Kidney (tissue), 13 donors: ENCODE measurements at regions not wholly inside any gene's neighbourhood (a gene's known extent, or its start where the extent isn't known, plus 50 kb on each side); places are given as distances from the start of the nearest gene placed in this dataset.

Experiments used
- DNase-seq, 5 donors: peaks; one replicate each; pipeline ENCODE4 v3.0.0-alpha.2; 2013 to 2020
- FAIRE-seq: peaks from 2 replicates; lab custom pipeline; 2012; peaks lifted over from hg19 to GRCh38; lab: Jason Lieb, UNC
- H3K27ac ChIP-seq, 2 donors: one replicate each; pipeline ENCODE4 v1.7.0; 2013; ENCODE audit warnings: low read depth in 2 of 2, low read length in 2 of 2, inconsistent platforms in 1 of 2
- H3K27me3 ChIP-seq: one replicate; pipeline ENCODE4 v1.7.1; 2013; ENCODE audit warnings: low read length, inconsistent platforms; ENCODE audit not compliant: control insufficient read depth, insufficient read depth
- H3K36me3 ChIP-seq, 3 donors: one replicate each; pipeline versions ENCODE4 v1.7.0 to v1.7.1; 2013; ENCODE audit warnings: low read length in 3 of 3, control low read depth in 1 of 3, inconsistent platforms in 1 of 3; ENCODE audit not compliant: insufficient read depth in 3 of 3, control insufficient read depth in 2 of 3
- H3K4me1 ChIP-seq, 3 donors: one replicate each; pipeline versions ENCODE4 v1.7.0 to v1.7.1; 2013; ENCODE audit warnings: low read length in 3 of 3, inconsistent platforms in 1 of 3, low read depth in 1 of 3; ENCODE audit not compliant: control insufficient read depth in 2 of 3, insufficient read depth in 2 of 3
- H3K4me3 ChIP-seq, 3 donors: one replicate each; pipeline versions ENCODE4 v1.7.0 to v1.8.1; 2013; ENCODE audit warnings: low read length in 3 of 3, control low read depth in 1 of 3, inconsistent platforms in 1 of 3
- H3K9ac ChIP-seq, 3 donors: one replicate each; pipeline versions ENCODE4 v1.7.0 to v1.7.1; 2013; ENCODE audit warnings: low read length in 3 of 3, control low read depth in 1 of 3, inconsistent platforms in 1 of 3
- H3K9me3 ChIP-seq, 3 donors: one replicate each; pipeline versions ENCODE4 v1.7.0 to v1.7.1; 2013; ENCODE audit warnings: low read length in 3 of 3, control low read depth in 1 of 3, inconsistent platforms in 1 of 3; ENCODE audit not compliant: control insufficient read depth in 2 of 3, insufficient read depth in 1 of 3
- CTCF ChIP-seq: IDR thresholded peaks from 3 replicates; pipeline ENCODE4 v1.5.1; 2012; ENCODE audit warnings: mild to moderate bottlenecking, moderate library complexity, borderline replicate concordance; ENCODE audit not compliant: insufficient read depth; ENCODE audit errors: extremely low read depth
- intact Hi-C: fragments of 100-400 bp; cut with DNase I; formaldehyde crosslinking; loops from one replicate; pipeline ENCODE4 v1.11.1; 2022
- donor health status: control.
- donor health status: control.
- donor health status: control.
- donor health status: control.
- donor health status: control.
- donor health status: DM: yes; HTN: yes; CAD: no.
- donor health status: Normal renal cell carcinoma (clear cell type).

- TF ChIP-seq CTCF: no peak
- intact Hi-C loops: no loop called here
- Histone ChIP-seq H3K27me3 (no peaks in the 10 kb centered on the region), H3K4me1 (no peaks in the 10 kb centered on the region), H3K9ac (no peak overlapping the region), H3K4me3 (no peak overlapping the region), H3K27ac (no peak overlapping the region), H3K36me3 (no peaks in the 10 kb centered on the region), H3K9me3 (no peaks in the 10 kb centered on the region)
- DNase-seq (no peak), FAIRE-seq (no peak)
Measured at GRCh38 chr19:31177246-31177645, 172.0 kb downstream of the TSHZ3 start.

DNA sequence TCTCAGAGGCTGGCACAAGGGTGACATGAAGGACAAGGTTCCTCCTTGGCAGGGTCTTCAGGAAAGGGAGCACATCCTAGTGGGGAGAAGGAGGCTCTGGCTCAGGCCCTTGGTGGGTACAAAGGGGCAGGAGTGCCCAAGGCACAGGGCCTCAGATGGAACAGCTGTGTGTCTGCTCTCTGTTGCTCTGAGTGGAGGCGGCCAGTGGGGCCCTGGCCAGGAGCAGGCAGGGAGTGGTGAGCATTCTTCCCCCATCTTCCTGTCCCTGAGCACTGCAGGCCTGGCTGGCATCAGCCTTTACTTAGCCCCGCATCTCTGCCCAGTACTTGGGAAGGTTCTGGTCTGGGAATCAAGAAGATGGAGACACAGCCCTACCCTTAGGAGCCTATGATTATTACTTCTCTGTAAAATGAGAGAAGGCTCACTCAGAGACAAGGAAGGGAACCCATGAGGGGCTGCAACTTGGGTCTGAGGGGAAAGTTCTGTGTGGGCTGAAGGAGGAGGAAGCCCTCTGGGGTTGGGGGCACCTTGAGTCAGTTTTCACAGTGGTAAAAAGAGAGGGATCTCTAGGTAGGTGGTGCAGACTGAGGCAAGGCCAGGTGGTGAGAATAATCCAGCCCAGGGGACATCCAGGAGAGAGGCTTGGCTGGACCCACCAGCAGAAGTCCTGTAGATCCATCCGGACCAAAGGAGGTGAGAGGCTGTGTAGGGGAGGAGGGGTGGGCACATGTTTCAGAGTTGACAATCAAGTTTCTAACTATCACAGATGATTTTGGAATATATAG is 173.5 kb downstream of the TSHZ3 start:
- no peaks in the 10 kb centered on the region for H3K4me1 ChIP-seq
- TF ChIP-seq CTCF: no peak
- no peak overlapping the region for H3K9ac ChIP-seq
- H3K9me3 ChIP-seq: no peaks in the 10 kb centered on the region
- no peak overlapping the region for H3K27ac ChIP-seq
- no peaks in the 10 kb centered on the region for H3K27me3 ChIP-seq
- H3K4me3 ChIP-seq: no peak overlapping the region
- no peaks in the 10 kb centered on the region for H3K36me3 ChIP-seq
- intact Hi-C loops: no loop called here
- DNase-seq (peak in 1 of 5 donors; percentile 53), FAIRE-seq (no peak)

- no peaks in the 10 kb centered on the region for H3K4me1 ChIP-seq
- no peak overlapping the region for H3K9ac ChIP-seq
- H3K27ac ChIP-seq: no peak overlapping the region
- no peaks in the 10 kb centered on the region for H3K27me3 ChIP-seq
- H3K36me3 ChIP-seq: no peaks in the 10 kb centered on the region
- intact Hi-C loops: no loop called here
- no peak for TF ChIP-seq CTCF
- FAIRE-seq (no peak), DNase-seq (no peak)
- H3K4me3 ChIP-seq: no peak overlapping the region
- no peaks in the 10 kb centered on the region for H3K9me3 ChIP-seq
Measured at GRCh38 chr19:31174948-31175347, 174.3 kb downstream of the TSHZ3 start.
